Astrocyte (in vitro differentiated cells and primary cell): ENCODE measurements at regions not wholly inside any gene's neighbourhood (a gene's known extent, or its start where the extent isn't known, plus 50 kb on each side); places are given as distances from the start of the nearest gene placed in this dataset.
"Not testable (repeated sequence)": the region's sequence is repeated elsewhere in the genome, so short reads cannot be mapped to it uniquely, and the experiment has no call there.

ENCODE experiments used
- CTCF ChIP-seq: IDR thresholded peaks from 2 replicates; pipeline ENCODE4 v1.5.1; 2011; ENCODE audit warnings: low read depth, mild to moderate bottlenecking, inconsistent platforms, low read length, moderate library complexity; ENCODE audit not compliant: insufficient read depth
- EZH2 ChIP-seq: IDR thresholded peaks from 2 replicates; pipeline ENCODE4 v1.6.1; 2012; ENCODE audit warnings: mild to moderate bottlenecking, low read length, inconsistent platforms; ENCODE audit not compliant: insufficient read depth

- not testable (repeated sequence) for TF ChIP-seq EZH2, CTCF
Measured at GRCh38 chr12:9354009-9354754, 146.0 kb upstream of the PZP start.
